Fibroblast of pulmonary artery (primary cell): ENCODE measurements at regions not wholly inside any gene's neighbourhood (a gene's known extent, or its start where the extent isn't known, plus 50 kb on each side); places are given as distances from the start of the nearest gene placed in this dataset.

Source experiments
- DNase-seq: peaks from one replicate; pipeline ENCODE4 v3.0.0-alpha.2; 2010; ENCODE audit warnings: low read depth
- H3K4me3 ChIP-seq: replicated peaks from 2 replicates; pipeline ENCODE4 v1.5.1; 2011; ENCODE audit warnings: low read depth, mild to moderate bottlenecking, control low read depth, low read length, moderate library complexity
- CTCF ChIP-seq: IDR thresholded peaks from 2 replicates; pipeline ENCODE4 v1.5.1; 2011; ENCODE audit warnings: mild to moderate bottlenecking, control low read depth, low read length, inconsistent platforms; ENCODE audit errors: missing control alignments

GRCh38 chr10:21207852-21208646, 310.9 kb upstream of the NEBL start:
- no peak for TF ChIP-seq CTCF
- no peak for DNase-seq
- H3K4me3 ChIP-seq: no peak overlapping the region

GRCh38 chr10:21205328-21205727, 308.2 kb upstream of the NEBL start:
- no peak for DNase-seq
- no peak overlapping the region for H3K4me3 ChIP-seq
- TF ChIP-seq CTCF: no peak

- no peak for TF ChIP-seq CTCF
- no peak overlapping the region for H3K4me3 ChIP-seq
- DNase-seq: no peak
Observed at GRCh38 chr10:21203473-21204107, 306.5 kb upstream of the NEBL start.

- no peak overlapping the region for H3K4me3 ChIP-seq
- no peak for DNase-seq
- no peak for TF ChIP-seq CTCF
Observed at GRCh38 chr10:21202776-21203462, 305.8 kb upstream of the NEBL start.

GRCh38 chr10:21199501-21199900, 302.4 kb upstream of the NEBL start:
- H3K4me3 ChIP-seq: no peak overlapping the region
- no peak for DNase-seq
- TF ChIP-seq CTCF: no peak

- no peak for DNase-seq
- no peak overlapping the region for H3K4me3 ChIP-seq
- no peak for TF ChIP-seq CTCF
Observed at GRCh38 chr10:21197838-21198237, 300.7 kb upstream of the NEBL start.
